HG03159 (cell line): ENCODE measurements at regions not wholly inside any gene's neighbourhood (a gene's known extent, or its start where the extent isn't known, plus 50 kb on each side); places are given as distances from the start of the nearest gene placed in this dataset.

Source experiments
- ATAC-seq: cut with Tn5 transposase; IDR thresholded peaks from one replicate; pipeline ENCODE4 v1.9.1; 2021; ENCODE audit warnings: mild to moderate bottlenecking, moderate library complexity; ENCODE audit not compliant: unreplicated experiment

GRCh38 chr9:110048403-110048975 lies 159.5 kb downstream of the C9orf152 start:
- ATAC-seq, result peak; percentile 78

DNA sequence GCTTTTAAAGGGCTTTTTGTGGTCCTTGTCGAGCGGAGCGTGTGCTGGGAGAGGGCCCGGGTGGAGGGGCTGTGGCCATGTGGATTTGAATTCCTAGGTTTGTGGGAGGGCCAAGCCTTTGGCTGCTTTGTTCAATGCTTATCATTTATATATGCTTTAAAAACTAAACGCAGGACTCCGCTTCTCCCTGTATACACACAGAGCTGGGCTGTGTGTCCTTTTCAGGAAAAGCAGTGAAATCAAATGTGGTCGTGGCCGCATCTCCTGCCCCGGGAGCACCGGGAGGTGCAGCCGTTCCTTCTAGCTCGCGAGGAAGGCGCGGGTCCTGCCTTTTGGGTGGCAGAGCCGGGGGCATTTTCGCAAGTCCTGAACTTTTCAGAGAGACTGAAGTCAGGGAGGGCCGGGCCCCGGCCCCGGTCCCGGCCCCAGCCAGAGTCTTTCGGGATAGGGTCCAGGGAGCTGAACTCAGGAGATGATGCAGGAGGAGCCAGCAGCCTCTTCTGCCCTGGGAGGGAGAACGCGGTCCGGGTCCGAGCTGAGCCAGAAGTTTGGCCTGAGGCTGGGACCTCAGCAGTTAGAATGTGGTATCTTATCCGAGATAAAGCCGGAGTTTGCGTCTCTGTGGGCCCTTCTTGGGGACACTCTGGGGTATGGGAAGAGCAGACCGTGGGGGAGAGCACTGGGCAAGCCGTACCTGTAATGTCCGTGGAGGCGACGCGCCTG lies 158.8 kb downstream of the C9orf152 start:
- ATAC-seq, result peak; percentile 7

DNA sequence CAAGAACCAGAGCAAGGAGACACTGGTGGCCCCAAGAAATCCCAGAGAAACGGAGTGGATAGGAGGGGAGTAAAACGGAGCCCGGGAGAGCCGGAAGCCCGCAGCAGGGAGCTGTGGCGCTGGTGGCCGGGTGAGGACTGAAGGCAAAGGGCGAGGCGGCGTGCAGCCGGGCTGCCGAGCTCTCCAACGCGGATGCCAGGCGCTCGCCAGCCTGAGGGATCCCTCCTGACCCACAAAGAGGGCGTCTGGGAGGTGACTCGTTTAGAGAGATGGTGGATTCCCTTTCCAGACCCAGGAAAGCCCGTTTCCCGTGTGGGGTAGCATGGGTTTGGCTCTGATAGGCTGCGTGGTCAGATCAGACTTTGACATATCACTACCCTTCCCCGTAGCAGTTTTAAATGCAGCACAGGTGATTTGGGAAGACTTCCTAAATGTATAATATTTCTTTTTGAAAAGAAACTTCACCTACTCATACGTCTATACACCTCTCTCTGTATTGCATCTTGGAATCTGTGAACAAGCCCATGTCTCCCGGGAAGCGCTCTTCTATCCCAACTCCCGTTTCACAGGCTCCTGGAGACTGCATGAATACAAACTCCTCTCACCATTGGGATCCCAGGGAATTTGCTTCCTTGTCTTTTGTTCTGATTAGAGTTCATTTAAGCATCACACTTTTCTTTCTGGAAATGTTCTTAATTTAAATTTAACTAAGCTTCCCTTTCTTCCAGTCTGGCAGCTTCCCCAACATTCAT lies 158.1 kb downstream of the C9orf152 start:
- peak; percentile 25 for ATAC-seq

DNA sequence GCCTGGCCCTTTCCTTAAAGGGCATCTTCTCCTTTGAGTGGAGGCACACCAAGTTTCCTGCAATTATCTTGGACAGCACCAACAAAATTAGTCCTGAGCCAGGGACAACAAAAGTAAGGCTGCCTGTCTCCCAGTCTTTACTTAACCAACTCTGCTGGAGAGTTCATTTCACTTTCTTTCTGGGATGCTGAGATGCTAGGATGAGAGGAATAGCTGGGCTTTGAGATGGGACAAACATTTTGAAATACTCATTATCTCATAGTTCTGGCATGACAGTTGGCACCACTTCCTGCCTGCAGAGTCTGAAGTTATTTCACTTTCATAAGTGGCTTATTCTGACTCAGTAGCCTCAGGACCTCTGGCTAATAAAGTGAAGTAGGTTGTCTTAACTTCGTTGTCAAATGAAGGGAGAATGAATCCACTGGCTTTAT lies 157.0 kb downstream of the C9orf152 start:
- ATAC-seq, result peak; percentile 51

DNA sequence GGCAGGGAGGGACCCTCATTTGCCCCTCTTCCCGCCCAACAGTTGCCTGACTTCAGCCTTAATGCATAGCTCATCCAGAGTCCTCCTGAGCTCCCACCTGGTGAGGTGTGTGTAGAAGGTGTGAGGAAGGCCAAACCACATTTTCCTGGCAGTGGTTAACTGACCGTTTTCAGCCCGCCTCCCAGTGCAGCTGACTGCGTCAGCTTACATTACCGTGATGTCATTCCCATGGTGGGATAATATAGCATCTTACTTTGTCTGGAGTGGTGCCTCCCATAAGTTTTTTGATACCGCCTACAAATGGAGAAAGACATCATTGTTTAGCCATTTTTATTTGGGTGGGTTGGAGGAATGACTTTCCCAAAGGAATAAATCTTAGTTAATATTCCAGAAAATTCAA lies 151.9 kb downstream of the C9orf152 start:
- ATAC-seq, result no peak

DNA sequence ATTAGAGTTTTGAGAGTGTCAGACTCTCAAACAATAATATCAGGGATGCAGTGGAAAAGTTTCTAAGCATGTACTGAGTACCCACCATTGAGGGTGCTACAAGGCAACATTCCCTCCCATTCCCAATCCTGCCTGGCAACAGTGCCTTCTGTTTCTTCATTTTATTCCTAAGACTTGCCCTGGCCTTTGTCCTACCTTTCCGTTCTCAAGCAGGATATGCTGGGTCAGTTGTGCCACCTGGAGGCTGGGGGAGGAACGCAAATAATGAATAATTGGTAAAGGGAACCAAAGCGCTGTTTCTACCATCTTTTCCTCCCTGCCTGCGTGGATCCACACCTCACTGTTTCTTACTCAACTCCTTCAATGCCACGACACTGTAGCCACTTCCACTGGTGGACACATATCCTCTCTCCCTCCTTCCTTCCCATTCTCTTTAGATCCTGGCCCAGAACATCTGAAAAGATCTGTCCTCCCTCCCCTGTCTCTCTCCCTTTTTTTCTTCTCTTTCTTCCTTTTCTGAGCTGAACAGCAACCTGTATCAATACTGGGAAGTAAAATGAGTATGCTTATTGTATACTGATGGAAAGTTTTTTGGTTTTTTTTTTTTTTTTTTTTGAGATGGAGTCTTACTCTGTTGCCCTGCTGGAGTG lies 149.5 kb downstream of the C9orf152 start:
- ATAC-seq, result peak; percentile 59

GRCh38 chr9:110059461-110059860 lies 148.5 kb downstream of the C9orf152 start:
- ATAC-seq, result no peak

- ATAC-seq, result peak; percentile 24
These were observed 143.2 kb downstream of the C9orf152 start for GRCh38 chr9:110064803-110065202.

- ATAC-seq, result peak; percentile 80
These were observed 142.4 kb downstream of the C9orf152 start for GRCh38 chr9:110065532-110065931.

DNA sequence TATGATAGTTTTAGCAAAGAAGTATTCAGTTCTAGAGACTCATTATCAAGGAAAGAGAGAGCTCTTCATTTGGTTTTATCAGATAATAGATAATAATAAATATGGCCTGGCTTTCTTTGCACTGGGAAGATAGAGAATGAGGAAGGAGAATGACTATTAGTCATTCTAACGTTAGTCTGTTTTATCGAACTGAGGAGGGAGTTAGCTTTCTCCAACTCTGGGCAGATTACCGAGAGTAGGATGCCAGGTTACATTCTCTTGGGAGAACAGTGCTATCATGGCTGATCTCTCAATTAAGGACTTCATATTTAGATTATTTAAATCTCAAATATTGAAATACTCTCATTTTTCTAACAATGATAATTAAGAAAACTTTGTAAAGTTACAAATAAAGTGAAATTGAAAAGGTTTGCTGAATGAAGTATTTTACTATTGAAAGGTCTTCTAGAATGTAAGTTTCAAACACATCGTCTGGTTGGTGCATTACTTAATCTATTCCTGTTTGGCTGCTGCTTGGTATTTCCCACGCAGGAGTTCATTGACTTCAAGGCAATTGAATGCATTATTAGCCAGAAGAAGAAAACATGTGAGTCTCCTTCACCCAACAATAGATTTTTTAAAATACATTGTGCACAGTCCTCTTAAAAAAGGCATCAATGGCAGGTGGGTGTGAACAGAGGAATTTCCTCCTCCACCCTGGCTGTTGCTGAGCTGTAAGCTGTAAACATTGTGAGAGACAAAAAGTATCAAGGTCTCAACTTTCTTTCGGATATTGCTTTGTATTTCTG lies 140.8 kb downstream of the C9orf152 start:
- no peak for ATAC-seq

GRCh38 chr9:110068212-110068611 lies 139.7 kb downstream of the C9orf152 start:
- ATAC-seq, result no peak

DNA sequence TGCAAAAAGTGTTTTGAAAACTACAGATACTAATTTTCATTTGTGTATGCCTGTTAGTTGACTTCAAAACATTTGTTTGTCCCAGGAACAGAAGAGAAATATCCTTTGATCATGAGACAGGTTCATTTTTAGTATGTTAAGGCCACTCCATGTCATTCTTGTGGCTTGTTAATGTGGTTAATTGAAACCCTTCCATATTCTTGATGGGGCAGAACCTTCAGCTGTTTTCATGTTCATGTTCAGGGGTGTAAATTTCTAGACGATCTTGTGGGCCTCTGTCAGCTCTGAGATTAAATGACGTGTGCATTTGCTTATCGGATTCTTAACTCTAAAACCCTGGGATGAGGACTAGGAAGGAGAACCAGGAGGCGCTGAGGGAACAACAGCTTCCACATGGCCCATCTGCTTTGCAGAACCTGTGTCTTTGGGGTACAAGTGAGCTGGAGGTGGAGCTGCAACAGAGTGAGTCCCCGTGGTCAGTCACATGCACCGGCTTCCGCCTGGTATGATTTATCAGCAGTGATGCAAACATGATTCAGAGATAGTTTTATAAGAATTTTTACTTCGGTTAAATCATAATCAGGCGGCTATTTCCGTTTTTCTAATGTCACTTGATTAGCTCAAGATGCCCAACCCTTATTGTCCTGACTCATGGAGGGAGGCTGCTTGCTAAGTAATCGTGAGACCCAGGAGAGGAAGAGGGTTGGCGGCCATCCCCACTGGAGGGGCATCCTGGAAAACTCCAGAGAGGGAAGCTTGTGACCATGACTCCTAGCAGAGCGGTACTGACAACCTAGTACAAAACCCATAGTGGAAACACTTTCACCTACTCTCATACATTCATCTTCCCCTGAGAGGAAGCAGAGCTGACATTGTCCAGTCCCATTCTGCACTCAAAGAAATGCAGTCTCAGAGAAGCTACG lies 138.4 kb downstream of the C9orf152 start:
- ATAC-seq, result no peak

DNA sequence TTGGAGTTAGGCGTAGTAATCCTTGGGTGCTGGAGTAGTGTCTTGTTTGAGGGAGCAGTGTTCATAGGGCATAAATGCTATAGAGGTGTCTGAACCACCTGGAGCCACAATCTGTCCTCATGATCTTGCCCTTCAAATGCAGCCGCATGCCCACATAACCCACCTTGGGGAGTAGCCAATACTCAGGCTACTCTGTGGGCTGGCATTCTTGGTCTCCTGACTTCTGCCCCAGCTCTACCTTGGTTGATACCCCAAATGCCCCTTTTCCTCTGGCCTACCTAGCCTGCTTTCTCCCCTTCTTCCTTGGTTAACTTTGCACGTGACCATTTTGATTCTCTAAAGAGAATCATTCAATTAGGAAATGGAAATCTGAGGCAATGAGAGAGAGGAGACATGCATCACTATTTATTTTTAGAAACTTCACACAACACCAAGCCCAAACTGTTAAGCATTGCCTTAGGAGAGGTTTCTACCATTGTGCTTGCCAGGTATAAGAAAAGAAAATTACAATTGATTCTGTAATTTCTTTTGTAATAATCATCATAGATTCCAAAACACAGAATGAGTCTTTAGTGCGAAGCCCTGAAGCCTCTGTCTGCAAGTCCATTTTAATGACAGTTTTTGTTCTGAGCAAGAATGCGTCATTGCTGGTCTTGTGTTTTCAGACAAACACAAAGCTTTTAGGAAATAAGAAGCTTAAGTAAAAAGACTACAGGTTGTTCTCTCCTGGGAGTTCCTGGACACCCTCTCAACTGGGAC lies 135.2 kb downstream of the C9orf152 start:
- ATAC-seq, result no peak

- no peak for ATAC-seq
These were observed 134.5 kb downstream of the C9orf152 start for GRCh38 chr9:110073356-110073905.

DNA sequence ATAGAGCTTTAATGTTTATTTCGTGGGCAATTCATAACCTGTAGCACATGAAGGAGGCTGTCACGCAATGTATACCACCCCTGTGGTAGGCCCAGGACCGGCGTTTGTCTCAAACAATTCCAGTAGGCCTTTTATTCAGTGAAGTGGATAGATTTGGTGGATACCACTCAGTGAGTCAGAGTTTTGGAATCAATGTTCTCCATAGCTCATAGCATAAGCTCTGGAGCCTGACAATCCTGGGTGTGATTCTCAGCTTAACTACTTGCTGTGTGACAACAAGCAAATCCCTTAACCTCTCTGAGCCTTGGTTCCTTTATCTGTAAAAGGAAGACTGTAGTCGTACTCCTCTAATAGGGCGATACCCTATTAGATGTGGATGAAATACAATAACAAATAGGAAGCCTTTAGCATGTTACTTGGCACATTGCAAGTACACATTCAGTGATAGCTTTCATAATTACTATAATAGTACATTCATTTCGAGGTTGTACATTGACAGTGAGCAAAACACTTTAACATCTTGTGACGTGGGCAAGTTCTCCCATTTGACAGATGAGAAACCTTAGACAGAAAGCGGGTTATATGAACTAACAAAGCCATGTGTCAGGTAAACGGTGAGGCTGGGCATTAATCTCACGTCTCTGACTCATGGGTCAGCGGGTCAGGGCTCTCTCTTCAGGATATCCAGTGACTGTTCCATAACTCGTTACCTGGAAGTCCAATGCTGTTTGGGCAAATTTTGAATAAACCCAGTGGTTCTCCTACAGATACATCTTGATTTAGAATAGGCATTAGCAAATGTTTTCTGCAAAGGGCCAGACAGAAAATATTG lies 130.8 kb downstream of the C9orf152 start:
- no peak for ATAC-seq

DNA sequence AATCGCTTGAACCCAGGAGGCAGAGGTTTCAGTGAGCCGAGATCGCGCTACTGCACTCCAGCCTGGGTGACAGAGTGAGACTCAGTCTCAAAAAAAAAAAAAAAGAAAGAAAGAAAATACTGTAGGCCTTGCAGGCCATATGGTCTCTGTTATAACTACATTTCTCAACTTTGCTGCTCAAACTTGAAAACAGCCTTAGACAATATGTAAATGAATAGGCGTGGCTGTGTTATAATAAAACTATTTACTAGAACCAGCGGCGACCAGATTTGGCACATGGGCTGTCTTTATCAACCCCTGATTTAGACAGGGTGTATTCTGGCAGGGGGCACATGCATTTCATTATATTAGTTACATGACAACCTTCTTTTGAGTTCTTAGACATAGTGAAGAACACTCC lies 130.0 kb downstream of the C9orf152 start:
- ATAC-seq, result no peak

DNA sequence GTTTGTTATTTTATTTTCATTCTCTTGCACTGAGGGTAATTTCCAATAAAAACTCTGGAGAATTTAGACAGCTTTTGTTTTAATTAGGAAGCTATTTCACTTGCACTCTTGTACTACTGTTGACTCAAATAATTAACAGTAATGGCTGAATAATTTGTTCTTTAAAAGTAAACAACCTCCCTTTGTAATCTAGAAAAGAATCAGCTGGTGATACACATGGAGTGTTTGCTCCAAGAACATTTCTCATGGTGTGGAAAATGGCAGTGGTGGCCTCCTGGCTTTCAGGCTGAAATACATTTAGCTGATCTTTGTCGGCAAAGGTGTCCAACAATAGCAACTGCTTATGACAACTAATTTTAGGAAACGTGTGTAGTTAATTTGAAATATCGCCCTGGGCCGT lies 129.4 kb downstream of the C9orf152 start:
- no peak for ATAC-seq

DNA sequence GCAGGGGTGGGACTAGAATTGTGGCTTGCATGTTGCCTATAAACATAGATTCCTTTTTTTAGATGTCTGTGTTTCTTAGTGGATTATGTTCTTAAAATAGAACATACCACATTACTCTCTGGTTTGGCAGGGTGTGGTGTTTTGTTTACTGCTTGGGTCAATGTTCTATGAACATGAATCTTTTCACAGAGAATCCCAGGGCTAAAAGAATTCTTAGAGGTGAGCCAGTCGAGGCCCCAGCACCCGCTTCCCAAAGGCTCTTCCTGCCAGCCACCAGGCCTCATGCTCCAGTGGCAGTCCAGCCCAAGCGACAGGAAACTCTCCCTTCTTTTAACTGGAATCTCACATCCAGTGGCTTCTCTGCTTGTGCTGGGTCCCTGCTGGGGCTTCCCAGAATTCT lies 126.6 kb downstream of the C9orf152 start:
- no peak for ATAC-seq
